ENCODE measurements at regions not wholly inside any gene's neighbourhood (a gene's known extent, or its start where the extent isn't known, plus 50 kb on each side); places are given as distances from the start of the nearest gene placed in this dataset.

- no peak for TF ChIP-seq RAD21 (IDR thresholded peaks at IDR 0.05; ENCODE audit: low read depth)
Measured at GRCh38 chr16:46427340-46428107, 193.7 kb downstream of the SHCBP1 start.

GRCh38 chr16:46426336-46426735, 194.8 kb downstream of the SHCBP1 start:
- no peak for TF ChIP-seq ZBTB7A (IDR thresholded peaks at IDR 0.05; ENCODE audit: low read depth)
- no peak for TF ChIP-seq YY1 (IDR thresholded peaks at IDR 0.05; ENCODE audit: low read depth)
- no peak for TF ChIP-seq TEAD4 (IDR thresholded peaks at IDR 0.05)
- TF ChIP-seq RAD21 (IDR thresholded peaks at IDR 0.05; ENCODE audit: low read depth), result no peak
- no peak for TF ChIP-seq NFIC (IDR thresholded peaks at IDR 0.05)
- no peak for TF ChIP-seq EP300 (IDR thresholded peaks at IDR 0.05; ENCODE audit: borderline replicate concordance)
- no peak for TF ChIP-seq CEBPB (IDR thresholded peaks at IDR 0.05)
- TF ChIP-seq TAF1 (IDR thresholded peaks at IDR 0.05; ENCODE audit: low read depth), result no peak
- no peak for TF ChIP-seq FOXM1 (IDR thresholded peaks at IDR 0.05; ENCODE audit: borderline replicate concordance, low read depth)
- TF ChIP-seq USF1 (IDR thresholded peaks at IDR 0.05), result no peak
- TF ChIP-seq, protein P1, sequence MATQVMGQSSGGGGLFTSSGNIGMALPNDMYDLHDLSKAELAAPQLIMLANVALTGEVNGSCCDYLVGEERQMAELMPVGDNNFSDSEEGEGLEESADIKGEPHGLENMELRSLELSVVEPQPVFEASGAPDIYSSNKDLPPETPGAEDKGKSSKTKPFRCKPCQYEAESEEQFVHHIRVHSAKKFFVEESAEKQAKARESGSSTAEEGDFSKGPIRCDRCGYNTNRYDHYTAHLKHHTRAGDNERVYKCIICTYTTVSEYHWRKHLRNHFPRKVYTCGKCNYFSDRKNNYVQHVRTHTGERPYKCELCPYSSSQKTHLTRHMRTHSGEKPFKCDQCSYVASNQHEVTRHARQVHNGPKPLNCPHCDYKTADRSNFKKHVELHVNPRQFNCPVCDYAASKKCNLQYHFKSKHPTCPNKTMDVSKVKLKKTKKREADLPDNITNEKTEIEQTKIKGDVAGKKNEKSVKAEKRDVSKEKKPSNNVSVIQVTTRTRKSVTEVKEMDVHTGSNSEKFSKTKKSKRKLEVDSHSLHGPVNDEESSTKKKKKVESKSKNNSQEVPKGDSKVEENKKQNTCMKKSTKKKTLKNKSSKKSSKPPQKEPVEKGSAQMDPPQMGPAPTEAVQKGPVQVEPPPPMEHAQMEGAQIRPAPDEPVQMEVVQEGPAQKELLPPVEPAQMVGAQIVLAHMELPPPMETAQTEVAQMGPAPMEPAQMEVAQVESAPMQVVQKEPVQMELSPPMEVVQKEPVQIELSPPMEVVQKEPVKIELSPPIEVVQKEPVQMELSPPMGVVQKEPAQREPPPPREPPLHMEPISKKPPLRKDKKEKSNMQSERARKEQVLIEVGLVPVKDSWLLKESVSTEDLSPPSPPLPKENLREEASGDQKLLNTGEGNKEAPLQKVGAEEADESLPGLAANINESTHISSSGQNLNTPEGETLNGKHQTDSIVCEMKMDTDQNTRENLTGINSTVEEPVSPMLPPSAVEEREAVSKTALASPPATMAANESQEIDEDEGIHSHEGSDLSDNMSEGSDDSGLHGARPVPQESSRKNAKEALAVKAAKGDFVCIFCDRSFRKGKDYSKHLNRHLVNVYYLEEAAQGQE (IDR thresholded peaks at IDR 0.05; ENCODE audit: low read depth), result no peak
- no peak for TF ChIP-seq TCF12 (IDR thresholded peaks at IDR 0.05; ENCODE audit: low read depth)
- TF ChIP-seq MAX (IDR thresholded peaks at IDR 0.05), result no peak
- no peak for TF ChIP-seq EGR1 (IDR thresholded peaks at IDR 0.05)
- no peak for TF ChIP-seq CREB1 (IDR thresholded peaks at IDR 0.05; ENCODE audit: low read depth)

- no peak for TF ChIP-seq CEBPB (IDR thresholded peaks at IDR 0.05)
- no peak for TF ChIP-seq EGR1 (IDR thresholded peaks at IDR 0.05)
- TF ChIP-seq ZBTB7A (IDR thresholded peaks at IDR 0.05; ENCODE audit: low read depth), result no peak
- TF ChIP-seq TEAD4 (IDR thresholded peaks at IDR 0.05), result no peak
- no peak for TF ChIP-seq FOXM1 (IDR thresholded peaks at IDR 0.05; ENCODE audit: borderline replicate concordance, low read depth)
- no peak for TF ChIP-seq RAD21 (IDR thresholded peaks at IDR 0.05; ENCODE audit: low read depth)
- TF ChIP-seq, protein P1 (IDR thresholded peaks at IDR 0.05; ENCODE audit: low read depth), result no peak
- no peak for TF ChIP-seq NFIC (IDR thresholded peaks at IDR 0.05)
- TF ChIP-seq CREB1 (IDR thresholded peaks at IDR 0.05; ENCODE audit: low read depth), result no peak
- no peak for TF ChIP-seq TCF12 (IDR thresholded peaks at IDR 0.05; ENCODE audit: low read depth)
Measured at GRCh38 chr16:46404028-46404427, 217.2 kb downstream of the SHCBP1 start.
